ENCODE measurements at regions not wholly inside any gene's neighbourhood (a gene's known extent, or its start where the extent isn't known, plus 50 kb on each side); places are given as distances from the start of the nearest gene placed in this dataset.

DNA sequence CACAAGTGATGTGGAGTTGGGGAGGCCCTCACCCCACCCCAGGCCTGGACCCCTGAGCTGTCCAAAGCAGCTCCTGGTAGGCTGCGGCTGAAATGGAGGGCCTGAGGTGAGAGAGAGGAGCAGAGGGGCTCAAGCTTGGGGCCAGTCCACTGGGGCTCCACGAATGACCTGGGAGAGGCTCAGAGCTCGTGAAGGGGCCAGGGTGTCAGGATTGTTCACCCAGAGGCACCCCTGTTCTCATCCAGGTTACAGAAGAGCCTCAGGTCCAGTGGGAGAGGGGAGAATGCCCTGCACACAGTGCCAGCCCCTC is 102.2 kb upstream of the RET start:
- DNase-seq, result no peak
- intact Hi-C loops (cut with DNase I), result no loop called here
- Histone ChIP-seq H3K4me1 (peaks cover 0 to 4% (median 0%) of the 10 kb centered on the region in 9 donors), H3K27ac (no peak overlapping the region), H3K36me3 (no peaks in the 10 kb centered on the region), H3K9me3 (no peaks in the 10 kb centered on the region), H3K27me3 (peaks cover 0 to 17% (median 1%) of the 10 kb centered on the region in 7 donors), H3K4me3 (no peak overlapping the region)
- ATAC-seq, result no peak
- TF ChIP-seq, protein P1, sequence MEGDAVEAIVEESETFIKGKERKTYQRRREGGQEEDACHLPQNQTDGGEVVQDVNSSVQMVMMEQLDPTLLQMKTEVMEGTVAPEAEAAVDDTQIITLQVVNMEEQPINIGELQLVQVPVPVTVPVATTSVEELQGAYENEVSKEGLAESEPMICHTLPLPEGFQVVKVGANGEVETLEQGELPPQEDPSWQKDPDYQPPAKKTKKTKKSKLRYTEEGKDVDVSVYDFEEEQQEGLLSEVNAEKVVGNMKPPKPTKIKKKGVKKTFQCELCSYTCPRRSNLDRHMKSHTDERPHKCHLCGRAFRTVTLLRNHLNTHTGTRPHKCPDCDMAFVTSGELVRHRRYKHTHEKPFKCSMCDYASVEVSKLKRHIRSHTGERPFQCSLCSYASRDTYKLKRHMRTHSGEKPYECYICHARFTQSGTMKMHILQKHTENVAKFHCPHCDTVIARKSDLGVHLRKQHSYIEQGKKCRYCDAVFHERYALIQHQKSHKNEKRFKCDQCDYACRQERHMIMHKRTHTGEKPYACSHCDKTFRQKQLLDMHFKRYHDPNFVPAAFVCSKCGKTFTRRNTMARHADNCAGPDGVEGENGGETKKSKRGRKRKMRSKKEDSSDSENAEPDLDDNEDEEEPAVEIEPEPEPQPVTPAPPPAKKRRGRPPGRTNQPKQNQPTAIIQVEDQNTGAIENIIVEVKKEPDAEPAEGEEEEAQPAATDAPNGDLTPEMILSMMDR (IDR thresholded peaks at IDR 0.05), result no peak
- WGBS, 2 donors, result 79 to 84% methylated on average over 3 of the region's 3 CpGs

DNA sequence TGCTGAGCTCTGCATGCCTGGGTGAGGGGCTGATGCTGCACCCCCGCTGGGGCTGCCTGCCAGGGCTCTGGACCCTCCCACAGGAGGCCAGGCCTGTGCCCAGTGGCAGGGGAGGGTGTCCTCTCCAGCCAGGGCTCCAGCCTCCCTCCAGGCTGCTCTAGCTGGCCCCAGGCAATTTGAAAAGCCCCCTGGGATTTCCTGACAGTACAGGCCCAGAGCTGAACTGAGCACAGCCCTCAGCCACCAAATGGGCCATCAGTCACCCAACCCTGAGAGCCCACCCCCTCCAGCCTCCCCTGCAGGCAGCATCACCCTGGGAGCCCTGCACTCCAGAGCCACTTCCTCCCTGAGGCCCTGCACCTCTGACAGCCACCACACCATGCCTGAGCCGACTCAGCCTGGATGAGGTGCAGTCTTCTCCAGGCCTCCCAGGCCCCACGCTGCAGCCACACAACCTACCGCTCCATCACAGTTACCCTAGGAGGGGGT is 101.8 kb upstream of the RET start:
- H3K27me3 ChIP-seq, result peaks cover 0 to 17% (median 4%) of the 10 kb centered on the region in 7 donors
- ATAC-seq (no peak), DNase-seq (peak in 1 of 2 donors; percentile 2)
- no peak overlapping the region for H3K27ac ChIP-seq
- H3K4me3 ChIP-seq, result no peak overlapping the region
- peaks cover 0 to 4% (median 0%) of the 10 kb centered on the region in 9 donors for H3K4me1 ChIP-seq
- intact Hi-C loops (cut with DNase I), result no loop called here
- TF ChIP-seq, protein P1 (IDR thresholded peaks at IDR 0.05), result no peak
- WGBS, 2 donors, result 67 to 78% methylated on average over 4 of the region's 4 CpGs
- H3K36me3 ChIP-seq, result no peaks in the 10 kb centered on the region
- no peaks in the 10 kb centered on the region for H3K9me3 ChIP-seq

DNA sequence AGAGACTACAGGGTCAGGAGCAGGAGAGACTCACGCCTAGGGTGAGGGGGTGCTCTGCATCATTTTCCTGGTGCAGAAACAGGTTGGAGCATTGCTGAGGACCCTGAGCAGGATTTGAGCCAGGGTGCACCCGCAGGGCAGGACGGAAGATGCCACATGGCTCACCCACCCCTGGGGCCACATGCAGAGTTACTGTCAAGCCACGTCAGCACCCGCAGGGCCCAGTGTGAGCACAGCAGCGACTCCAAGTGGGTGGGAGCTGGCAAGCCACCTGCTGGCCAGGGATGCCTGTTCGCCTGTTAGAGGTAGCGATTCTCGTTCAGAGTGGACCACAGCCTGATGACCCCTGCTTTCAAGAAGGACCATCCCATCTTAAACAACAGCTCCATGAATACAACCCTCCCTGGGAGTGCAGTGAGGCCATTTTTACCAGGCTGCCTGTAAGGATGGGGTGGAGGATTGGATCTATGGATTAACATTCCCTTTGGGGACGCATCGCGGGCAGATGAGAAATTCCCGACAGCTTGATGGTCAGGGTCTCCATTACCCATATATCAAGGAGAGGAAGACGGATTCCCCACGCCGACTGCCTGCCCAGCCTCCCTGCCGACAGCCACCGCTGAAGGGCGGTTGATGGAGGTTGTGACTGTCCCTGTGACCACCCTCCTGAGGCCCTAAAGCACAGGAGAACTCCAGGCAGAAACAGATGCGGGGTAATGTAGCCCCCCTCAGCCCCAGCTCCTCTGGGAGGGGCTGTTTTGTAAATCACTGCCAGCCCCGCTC is 101.1 kb upstream of the RET start:
- Histone ChIP-seq H3K27me3 (peaks cover 0 to 17% (median 4%) of the 10 kb centered on the region in 7 donors), H3K36me3 (no peaks in the 10 kb centered on the region), H3K27ac (no peak overlapping the region), H3K9me3 (no peaks in the 10 kb centered on the region), H3K4me3 (no peak overlapping the region), H3K4me1 (peaks cover 0 to 3% (median 0%) of the 10 kb centered on the region in 9 donors)
- DNase-seq (peak in 1 of 2 donors; percentile 2), ATAC-seq (no peak)
- intact Hi-C loops (cut with DNase I), result no loop called here
- TF ChIP-seq, protein P1 (IDR thresholded peaks at IDR 0.05), result no peak
- 86 to 88% methylated on average over 20 to 21 of the region's 21 CpGs for WGBS, 2 donors

DNA sequence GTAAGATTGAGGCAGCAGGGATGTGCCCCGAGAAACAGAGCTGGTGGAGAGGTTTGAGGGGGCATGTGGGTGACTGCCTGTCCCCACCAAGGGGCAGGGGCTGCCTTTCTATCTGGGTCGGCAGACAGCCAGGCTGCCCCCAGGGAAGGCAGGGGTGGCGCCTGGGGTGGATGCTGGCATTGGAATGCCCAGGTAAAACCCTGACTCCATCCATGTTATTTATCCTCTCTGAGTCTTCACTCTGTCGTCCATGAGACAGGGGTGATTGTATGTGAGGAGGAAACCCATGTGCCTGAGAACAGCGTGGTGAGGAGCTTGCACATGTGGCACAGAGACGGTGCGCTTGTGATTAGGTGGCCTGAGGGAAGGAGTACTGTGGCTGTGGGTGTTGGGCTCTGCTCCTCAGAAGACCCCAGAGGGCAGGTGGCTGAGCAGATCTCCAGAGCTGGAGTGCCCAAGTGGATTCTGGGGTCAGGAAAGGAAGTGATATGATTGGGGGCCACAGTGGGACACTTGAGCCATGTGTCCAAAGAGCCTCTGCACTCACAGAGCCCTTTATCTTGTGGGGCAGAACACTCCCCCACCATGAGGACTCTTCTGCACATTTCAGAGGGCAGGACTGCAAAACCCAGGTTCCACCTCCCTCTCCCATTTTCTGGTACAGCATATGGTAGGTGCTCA is 100.4 kb upstream of the RET start:
- intact Hi-C loops (cut with DNase I), result no loop called here
- peaks cover 0 to 17% (median 4%) of the 10 kb centered on the region in 7 donors for H3K27me3 ChIP-seq
- H3K27ac ChIP-seq, result no peak overlapping the region
- H3K4me3 ChIP-seq, result no peak overlapping the region
- DNase-seq (peak in 1 of 2 donors; percentile 2), ATAC-seq (no peak)
- TF ChIP-seq, protein P1 (IDR thresholded peaks at IDR 0.05), result no peak
- H3K9me3 ChIP-seq, result no peaks in the 10 kb centered on the region
- H3K4me1 ChIP-seq, result no peaks in the 10 kb centered on the region
- 78% methylated on average over 7 of the region's 7 CpGs for WGBS, 2 donors
- H3K36me3 ChIP-seq, result no peaks in the 10 kb centered on the region
